ENCODE measurements at regions not wholly inside any gene's neighbourhood (a gene's known extent, or its start where the extent isn't known, plus 50 kb on each side); places are given as distances from the start of the nearest gene placed in this dataset.

DNA sequence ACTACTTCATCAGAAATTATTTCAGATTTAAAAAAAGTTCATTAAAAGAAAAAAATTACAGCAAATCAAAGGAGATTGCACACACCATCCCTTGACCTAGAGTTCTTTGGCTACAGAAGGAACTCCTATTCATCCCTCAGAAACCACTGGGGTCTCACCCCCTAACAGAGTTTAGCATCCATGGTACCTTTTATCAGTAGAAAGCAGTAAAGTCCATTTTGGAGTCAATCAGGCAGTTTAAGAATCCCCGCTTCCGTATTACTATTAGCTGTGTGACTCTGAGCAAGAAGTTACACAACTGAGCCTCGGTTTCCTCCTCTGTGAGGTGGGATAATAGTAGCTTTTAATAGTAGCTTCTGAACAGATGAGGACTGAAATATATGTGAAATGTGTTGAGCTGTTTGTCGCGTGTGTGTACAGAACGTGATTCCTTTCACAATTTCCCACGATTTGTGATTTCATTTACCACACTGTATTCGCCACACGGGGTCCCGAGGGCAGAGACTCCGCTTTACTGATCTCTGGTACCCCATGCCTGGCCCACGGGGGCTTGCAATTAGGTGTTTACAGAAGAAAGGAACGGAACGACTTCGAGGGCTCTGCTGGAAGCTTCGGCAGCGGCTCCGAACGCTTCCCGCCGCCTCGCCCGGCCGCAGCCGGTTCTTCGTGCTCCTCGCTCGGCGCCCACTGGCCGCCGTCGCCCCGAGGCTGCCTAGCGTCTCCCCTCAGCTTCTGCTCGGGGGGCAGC lies 72.5 kb upstream of the ZBED5 start:
- Histone ChIP-seq H3K36me3 (ENCODE audit: control insufficient read depth in 2 of 2, extremely low read depth in 1 of 2, insufficient read depth in 1 of 2, low read length in 1 of 2) (no peaks in the 10 kb centered on the region), H3K27ac (ENCODE audit: low read length) (no peak overlapping the region), H3K27me3 (replicated peaks in 1 of 2; ENCODE audit: control insufficient read depth in 2 of 2, extremely low read depth in 1 of 2, insufficient read depth in 2 of 2, low read length in 1 of 2) (peaks cover 4 to 46% of the 10 kb centered on the region in 2 experiments), H3K4me1 (ENCODE audit: control insufficient read depth in 1 of 2, extremely low read depth in 1 of 2, insufficient read depth in 2 of 2, low read length in 2 of 2) (peaks cover 4 to 22% of the 10 kb centered on the region in 2 experiments), H3K9me3 (no peaks in the 10 kb centered on the region), H3K4me3 (ENCODE audit: control insufficient read depth in 1 of 2, extremely low read depth in 1 of 2, low read length in 1 of 2) (peak overlapping the region; percentile 28 to 83)
- DNase-seq (peak in 15 of 35 experiments; percentile 4 to 46 (median 15)), ATAC-seq (replicated peaks in 1 of 4) (peak; percentile 39 to 50 (median 44))
- POLR2A ChIA-PET = interaction anchor here in 1 of 2 donors (0.7 to 1.2 kb wide), 2 partner anchors 91 to 121 kb away, joined by 4 to 6 read pairs; partner anchors contain the start of gene EIF4G2
- H3K4me3 Mint-ChIP-seq = peak overlapping the region; percentile 76 to 88 (median 78)
- H3K9me3 Mint-ChIP-seq = no peaks in the 10 kb centered on the region
- H3K27ac Mint-ChIP-seq = no peak overlapping the region
- peaks cover 21 to 29% (median 22%) of the 10 kb centered on the region in 3 donors for H3K4me1 Mint-ChIP-seq
- no peaks in the 10 kb centered on the region for H3K36me3 Mint-ChIP-seq
- CTCF ChIA-PET = interaction anchor here in 1 of 2 donors (0.7 kb wide), 2 partner anchors 9 to 138 kb away, joined by 3 to 4 read pairs; no protein-coding TSS in a partner anchor
- 8% methylated on average over 27 of the region's 35 CpGs for WGBS (ENCODE audit: insufficient coverage)
- peaks cover 31 to 36% of the 10 kb centered on the region in 2 donors for H3K27me3 Mint-ChIP-seq

DNA sequence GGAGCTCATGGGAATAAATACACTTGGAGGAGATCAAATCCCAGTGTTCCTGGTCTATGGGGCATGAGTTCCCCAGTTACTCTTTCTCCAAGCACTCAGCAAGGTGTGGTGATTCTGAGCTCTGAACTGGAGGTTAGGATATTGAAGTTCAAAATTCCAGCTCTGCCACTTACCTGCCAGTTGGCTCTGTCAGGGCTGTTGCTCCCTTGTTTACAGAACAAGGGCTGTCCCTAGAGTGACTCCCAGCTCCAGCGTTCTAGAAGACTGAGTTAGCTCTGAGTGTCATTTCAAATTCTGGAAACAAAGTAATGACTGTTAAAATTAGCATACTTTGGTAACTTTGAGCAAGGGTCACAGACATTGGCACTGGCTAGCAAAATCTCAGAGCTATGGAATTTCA lies 69.7 kb upstream of the ZBED5 start:
- ATAC-seq (replicated peaks in 1 of 4) (no peak), DNase-seq (no peak)
- whole genome bisulfite sequencing (ENCODE audit: insufficient coverage) = 92% methylated on average over 1 of the region's 1 CpG
- no peak overlapping the region for H3K27ac Mint-ChIP-seq
- H3K27me3 Mint-ChIP-seq = peaks cover 17 to 27% of the 10 kb centered on the region in 2 donors
- ChIA-PET CTCF (no interaction called here), POLR2A (no interaction called here)
- Histone ChIP-seq H3K27ac (ENCODE audit: low read length) (no peak overlapping the region), H3K27me3 (replicated peaks in 1 of 2; ENCODE audit: control insufficient read depth in 2 of 2, extremely low read depth in 1 of 2, insufficient read depth in 2 of 2, low read length in 1 of 2) (peaks cover 4 to 38% of the 10 kb centered on the region in 2 experiments), H3K36me3 (ENCODE audit: control insufficient read depth in 2 of 2, extremely low read depth in 1 of 2, insufficient read depth in 1 of 2, low read length in 1 of 2) (no peaks in the 10 kb centered on the region), H3K9me3 (no peaks in the 10 kb centered on the region), H3K4me3 (ENCODE audit: control insufficient read depth in 1 of 2, extremely low read depth in 1 of 2, low read length in 1 of 2) (no peak overlapping the region), H3K4me1 (ENCODE audit: control insufficient read depth in 1 of 2, extremely low read depth in 1 of 2, insufficient read depth in 2 of 2, low read length in 2 of 2) (peaks cover 0 to 13% of the 10 kb centered on the region in 2 experiments)
- no peak overlapping the region for H3K4me3 Mint-ChIP-seq
- H3K36me3 Mint-ChIP-seq = no peaks in the 10 kb centered on the region
- no peaks in the 10 kb centered on the region for H3K9me3 Mint-ChIP-seq
- H3K4me1 Mint-ChIP-seq = peaks cover 8 to 10% (median 10%) of the 10 kb centered on the region in 3 donors

DNA sequence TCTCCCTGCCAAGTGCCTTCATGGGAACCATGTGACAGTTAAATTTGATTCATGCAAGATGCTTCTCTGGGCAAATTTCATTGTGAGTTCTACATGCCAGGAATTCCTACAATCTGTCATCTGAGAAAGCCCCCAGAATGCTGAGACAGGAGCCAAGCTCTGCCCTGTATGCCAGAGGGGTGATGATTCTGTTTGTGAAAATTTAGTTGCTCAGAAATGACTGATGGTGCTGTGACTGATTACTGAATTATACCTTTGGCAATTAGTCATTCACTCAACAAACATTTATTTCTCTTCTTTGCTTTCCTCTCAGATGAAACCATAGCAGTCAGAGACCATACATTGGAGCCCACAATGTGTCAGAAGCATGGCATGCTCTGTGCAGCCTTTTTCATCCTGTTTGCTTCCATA lies 69.0 kb upstream of the ZBED5 start:
- Mint-ChIP-seq H3K4me3 (no peak overlapping the region), H3K4me1 (peaks cover 7 to 10% (median 10%) of the 10 kb centered on the region in 3 donors), H3K36me3 (no peaks in the 10 kb centered on the region), H3K27ac (no peak overlapping the region), H3K9me3 (no peaks in the 10 kb centered on the region), H3K27me3 (peaks cover 17 to 26% of the 10 kb centered on the region in 2 donors)
- Histone ChIP-seq H3K27ac (ENCODE audit: low read length) (no peak overlapping the region), H3K4me1 (ENCODE audit: control insufficient read depth in 1 of 2, extremely low read depth in 1 of 2, insufficient read depth in 2 of 2, low read length in 2 of 2) (peaks cover 0 to 12% of the 10 kb centered on the region in 2 experiments), H3K27me3 (replicated peaks in 1 of 2; ENCODE audit: control insufficient read depth in 2 of 2, extremely low read depth in 1 of 2, insufficient read depth in 2 of 2, low read length in 1 of 2) (peaks cover 4 to 31% of the 10 kb centered on the region in 2 experiments), H3K36me3 (ENCODE audit: control insufficient read depth in 2 of 2, extremely low read depth in 1 of 2, insufficient read depth in 1 of 2, low read length in 1 of 2) (no peaks in the 10 kb centered on the region), H3K9me3 (no peaks in the 10 kb centered on the region), H3K4me3 (ENCODE audit: control insufficient read depth in 1 of 2, extremely low read depth in 1 of 2, low read length in 1 of 2) (no peak overlapping the region)
- ChIA-PET CTCF (no interaction called here), POLR2A (no interaction called here)
- DNase-seq = no peak
- ATAC-seq (replicated peaks in 1 of 4) = no peak

DNA sequence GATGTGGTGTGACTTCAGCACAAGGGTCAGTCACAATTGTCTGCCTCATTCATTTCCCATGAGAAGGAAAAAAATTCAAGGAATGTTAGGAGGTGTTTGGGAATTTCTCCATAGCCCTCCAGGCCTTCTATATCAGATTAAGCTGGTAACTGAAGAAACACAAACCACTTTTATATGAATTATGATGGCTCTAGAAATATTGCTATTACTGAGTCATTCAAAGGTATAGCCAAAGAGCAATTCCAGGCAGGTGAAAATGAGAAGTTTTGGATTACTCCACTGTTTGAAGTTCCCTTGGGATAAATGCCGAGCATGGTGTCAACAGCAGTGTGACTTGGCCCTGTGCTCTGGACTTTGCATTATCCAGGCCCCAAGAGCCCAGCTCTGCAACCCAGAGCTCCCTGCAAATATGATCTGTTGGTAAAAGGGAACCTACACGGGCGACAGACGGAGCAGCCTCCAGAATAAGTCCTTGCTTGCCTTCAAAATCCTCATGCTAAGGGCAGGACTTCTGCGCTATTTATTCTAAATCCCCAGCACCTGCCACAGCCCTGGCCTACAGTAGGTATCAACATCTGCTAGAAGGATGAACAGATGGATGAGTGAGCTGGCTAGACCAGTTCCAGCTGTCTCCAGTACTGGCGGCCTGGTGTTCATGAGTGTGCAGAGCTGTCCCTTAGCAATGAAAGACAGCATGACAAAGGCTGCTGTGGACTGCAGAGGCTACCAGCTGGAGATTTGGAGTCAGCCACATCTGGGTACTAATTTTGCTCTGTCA lies 67.5 kb upstream of the ZBED5 start:
- Mint-ChIP-seq H3K27ac (no peak overlapping the region), H3K27me3 (peaks cover 9 to 20% of the 10 kb centered on the region in 2 donors), H3K4me1 (peaks cover 0 to 2% (median 2%) of the 10 kb centered on the region in 3 donors), H3K9me3 (no peaks in the 10 kb centered on the region), H3K36me3 (no peaks in the 10 kb centered on the region), H3K4me3 (no peak overlapping the region)
- Histone ChIP-seq H3K9me3 (no peaks in the 10 kb centered on the region), H3K4me1 (ENCODE audit: control insufficient read depth in 1 of 2, extremely low read depth in 1 of 2, insufficient read depth in 2 of 2, low read length in 2 of 2) (no peaks in the 10 kb centered on the region), H3K36me3 (ENCODE audit: control insufficient read depth in 2 of 2, extremely low read depth in 1 of 2, insufficient read depth in 1 of 2, low read length in 1 of 2) (no peaks in the 10 kb centered on the region), H3K27me3 (replicated peaks in 1 of 2; ENCODE audit: control insufficient read depth in 2 of 2, extremely low read depth in 1 of 2, insufficient read depth in 2 of 2, low read length in 1 of 2) (peaks cover under 1 to 17% of the 10 kb centered on the region in 2 experiments), H3K27ac (ENCODE audit: low read length) (no peak overlapping the region), H3K4me3 (ENCODE audit: control insufficient read depth in 1 of 2, extremely low read depth in 1 of 2, low read length in 1 of 2) (no peak overlapping the region)
- WGBS (ENCODE audit: insufficient coverage) = 80% methylated on average over 2 of the region's 6 CpGs
- DNase-seq (no peak), ATAC-seq (replicated peaks in 1 of 4) (no peak)
- CTCF ChIA-PET = interaction anchor here (0.9 to 1.5 kb wide), 4 partner anchors 8 to 103 kb away, joined by 3 to 4 read pairs (median 3); no protein-coding TSS in a partner anchor
- POLR2A ChIA-PET = interaction anchor here in 1 of 2 donors (0.5 kb wide), 1 partner anchor 975 kb away, joined by 3 read pairs; no protein-coding TSS in a partner anchor

DNA sequence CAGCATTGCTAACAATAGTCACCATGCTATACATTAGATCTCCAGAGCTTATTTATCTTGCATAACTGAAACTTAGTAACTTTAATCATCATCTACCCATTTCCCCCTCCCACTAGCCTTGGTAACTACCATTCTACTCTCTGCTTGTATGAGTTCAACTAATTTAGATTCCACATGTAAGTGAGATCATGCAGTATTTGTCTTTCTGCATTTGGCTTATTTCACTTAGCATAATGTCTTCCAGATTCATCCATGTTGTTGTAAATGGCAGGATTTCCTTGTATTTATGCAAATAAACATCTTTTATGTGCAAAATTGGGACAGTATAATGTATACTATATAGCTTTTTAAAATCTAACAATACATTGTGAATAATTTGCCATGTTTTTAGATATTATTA lies 66.0 kb upstream of the ZBED5 start:
- Mint-ChIP-seq H3K4me1 (no peaks in the 10 kb centered on the region), H3K36me3 (no peaks in the 10 kb centered on the region), H3K4me3 (no peak overlapping the region), H3K27me3 (peaks cover 5 to 19% of the 10 kb centered on the region in 2 donors), H3K27ac (no peak overlapping the region), H3K9me3 (peaks cover 0 to under 1% (median 0%) of the 10 kb centered on the region in 3 donors)
- ChIA-PET POLR2A (interaction anchor here in 1 of 2 donors (1.0 kb wide), 1 partner anchor 114 kb away, joined by 4 read pairs; no protein-coding TSS in a partner anchor), CTCF (interaction anchor here in 1 of 2 donors (0.7 kb wide), 3 partner anchors 8 to 1121 kb away, joined by 3 to 5 read pairs (median 4); no protein-coding TSS in a partner anchor)
- ATAC-seq (replicated peaks in 1 of 4) (no peak), DNase-seq (no peak)
- H3K4me1 ChIP-seq (ENCODE audit: control insufficient read depth in 1 of 2, extremely low read depth in 1 of 2, insufficient read depth in 2 of 2, low read length in 2 of 2) = no peaks in the 10 kb centered on the region
- no peaks in the 10 kb centered on the region for H3K36me3 ChIP-seq (ENCODE audit: control insufficient read depth in 2 of 2, extremely low read depth in 1 of 2, insufficient read depth in 1 of 2, low read length in 1 of 2)
- peaks cover 0 to 11% of the 10 kb centered on the region in 2 experiments for H3K27me3 ChIP-seq (replicated peaks in 1 of 2; ENCODE audit: control insufficient read depth in 2 of 2, extremely low read depth in 1 of 2, insufficient read depth in 2 of 2, low read length in 1 of 2)
- H3K27ac ChIP-seq (ENCODE audit: low read length) = no peak overlapping the region
- no peak overlapping the region for H3K4me3 ChIP-seq (ENCODE audit: control insufficient read depth in 1 of 2, extremely low read depth in 1 of 2, low read length in 1 of 2)
- no peaks in the 10 kb centered on the region for H3K9me3 ChIP-seq

DNA sequence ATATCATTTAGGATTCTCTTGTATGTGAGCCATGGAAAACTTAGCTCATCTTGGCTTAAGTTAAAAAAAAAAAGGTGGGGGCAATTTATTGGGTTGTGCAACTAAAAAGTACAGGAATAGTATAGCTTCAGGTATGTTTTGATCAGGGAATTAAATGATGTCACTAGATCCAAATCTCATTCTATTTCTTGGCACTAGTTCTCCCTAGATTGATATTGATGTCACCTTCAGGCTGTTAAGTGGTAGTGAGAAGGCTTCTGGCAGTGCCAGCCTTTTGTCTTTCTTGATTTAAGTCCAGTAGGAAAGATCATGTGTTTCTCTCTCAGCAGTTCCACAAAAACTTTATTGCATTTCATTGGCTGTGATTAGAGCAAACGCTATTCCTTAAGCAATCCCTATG lies 65.0 kb upstream of the ZBED5 start:
- DNase-seq (no peak), ATAC-seq (replicated peaks in 1 of 4) (no peak)
- H3K9me3 ChIP-seq = no peaks in the 10 kb centered on the region
- H3K27ac ChIP-seq (ENCODE audit: low read length) = no peak overlapping the region
- no peaks in the 10 kb centered on the region for H3K4me1 ChIP-seq (ENCODE audit: control insufficient read depth in 1 of 2, extremely low read depth in 1 of 2, insufficient read depth in 2 of 2, low read length in 2 of 2)
- peaks cover 0 to 11% of the 10 kb centered on the region in 2 experiments for H3K27me3 ChIP-seq (replicated peaks in 1 of 2; ENCODE audit: control insufficient read depth in 2 of 2, extremely low read depth in 1 of 2, insufficient read depth in 2 of 2, low read length in 1 of 2)
- POLR2A ChIA-PET = interaction anchor here in 1 of 2 donors (0.6 to 0.9 kb wide), 2 partner anchors 65 to 957 kb away, joined by 3 read pairs; partner anchors contain the start of gene ZBED5
- no CpG with 5 or more reads among the region's 1 CpG for WGBS (ENCODE audit: insufficient coverage)
- Mint-ChIP-seq H3K27ac (no peak overlapping the region), H3K27me3 (peaks cover 0 to 13% of the 10 kb centered on the region in 2 donors), H3K36me3 (no peaks in the 10 kb centered on the region), H3K4me3 (no peak overlapping the region), H3K9me3 (peaks cover 0 to 11% (median 8%) of the 10 kb centered on the region in 3 donors), H3K4me1 (no peaks in the 10 kb centered on the region)
- H3K4me3 ChIP-seq (ENCODE audit: control insufficient read depth in 1 of 2, extremely low read depth in 1 of 2, low read length in 1 of 2) = no peak overlapping the region
- CTCF ChIA-PET = interaction anchor here in 1 of 2 donors (0.6 kb wide), 2 partner anchors 55 to 954 kb away, joined by 3 read pairs; no protein-coding TSS in a partner anchor
- no peaks in the 10 kb centered on the region for H3K36me3 ChIP-seq (ENCODE audit: control insufficient read depth in 2 of 2, extremely low read depth in 1 of 2, insufficient read depth in 1 of 2, low read length in 1 of 2)
